ENCODE measurements at regions not wholly inside any gene's neighbourhood (a gene's known extent, or its start where the extent isn't known, plus 50 kb on each side); places are given as distances from the start of the nearest gene placed in this dataset.

DNA sequence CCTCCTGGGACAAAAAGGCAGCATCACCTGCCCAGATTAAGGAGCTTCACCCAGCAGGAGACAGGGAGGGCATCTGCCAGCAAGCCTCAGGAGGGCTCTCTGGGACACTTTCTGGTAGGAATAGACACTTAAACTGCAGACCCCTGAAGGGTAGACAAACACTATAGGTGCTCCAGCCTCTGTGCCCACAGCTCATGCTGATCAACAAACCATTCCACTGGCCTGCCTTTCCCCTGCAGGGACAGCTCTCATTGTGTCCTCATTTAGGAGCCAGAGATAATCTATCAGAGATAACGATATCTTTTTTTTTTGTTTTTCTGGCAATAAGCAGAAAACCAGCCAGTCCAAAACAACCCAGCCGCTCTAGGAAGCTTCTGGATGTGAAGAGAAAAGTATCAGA, 251.8 kb upstream of the CCDC196 start:
- BruUV-seq (replicated peaks), result no TSS peak
- POLR2A ChIA-PET, result no interaction called here

More for the DNA sequence above, 251.8 kb upstream of the CCDC196 start:
- RAD21 ChIA-PET (ENCODE audit: unreplicated experiment), result no interaction called here
- no peaks in the 10 kb centered on the region; a peak in 3 of 4 replicates for H3K27me3 ChIP-seq (replicated peaks in 1 of 2; ENCODE audit: control insufficient read depth in 2 of 2, insufficient read depth in 2 of 2, low read length in 1 of 2)
- WGBS (ENCODE audit: insufficient coverage, insufficient replicate concordance, low lambda C conversion rate, missing lambda C conversion rate), result 3% methylated on average over 2 of the region's 2 CpGs
- H4K20me1 ChIP-seq (ENCODE audit: control insufficient read depth, insufficient read depth), result no peaks in the 10 kb centered on the region
- TF ChIP-seq MEF2A (IDR thresholded peaks at IDR 0.05; ENCODE audit: insufficient read depth, low read depth, low read length), result no peak
- TF ChIP-seq SREBF1 (IDR thresholded peaks at IDR 0.05; ENCODE audit: low read length), result no peak
- TF ChIP-seq CEBPB (IDR thresholded peaks at IDR 0.05; ENCODE audit: borderline replicate concordance in 1 of 2, low read depth in 2 of 2, low read length in 2 of 2), result no peak
- TF ChIP-seq SMAD1 (IDR thresholded peaks at IDR 0.05; ENCODE audit: low read depth, partially characterized antibody), result no peak
- TF ChIP-seq, protein P1, sequence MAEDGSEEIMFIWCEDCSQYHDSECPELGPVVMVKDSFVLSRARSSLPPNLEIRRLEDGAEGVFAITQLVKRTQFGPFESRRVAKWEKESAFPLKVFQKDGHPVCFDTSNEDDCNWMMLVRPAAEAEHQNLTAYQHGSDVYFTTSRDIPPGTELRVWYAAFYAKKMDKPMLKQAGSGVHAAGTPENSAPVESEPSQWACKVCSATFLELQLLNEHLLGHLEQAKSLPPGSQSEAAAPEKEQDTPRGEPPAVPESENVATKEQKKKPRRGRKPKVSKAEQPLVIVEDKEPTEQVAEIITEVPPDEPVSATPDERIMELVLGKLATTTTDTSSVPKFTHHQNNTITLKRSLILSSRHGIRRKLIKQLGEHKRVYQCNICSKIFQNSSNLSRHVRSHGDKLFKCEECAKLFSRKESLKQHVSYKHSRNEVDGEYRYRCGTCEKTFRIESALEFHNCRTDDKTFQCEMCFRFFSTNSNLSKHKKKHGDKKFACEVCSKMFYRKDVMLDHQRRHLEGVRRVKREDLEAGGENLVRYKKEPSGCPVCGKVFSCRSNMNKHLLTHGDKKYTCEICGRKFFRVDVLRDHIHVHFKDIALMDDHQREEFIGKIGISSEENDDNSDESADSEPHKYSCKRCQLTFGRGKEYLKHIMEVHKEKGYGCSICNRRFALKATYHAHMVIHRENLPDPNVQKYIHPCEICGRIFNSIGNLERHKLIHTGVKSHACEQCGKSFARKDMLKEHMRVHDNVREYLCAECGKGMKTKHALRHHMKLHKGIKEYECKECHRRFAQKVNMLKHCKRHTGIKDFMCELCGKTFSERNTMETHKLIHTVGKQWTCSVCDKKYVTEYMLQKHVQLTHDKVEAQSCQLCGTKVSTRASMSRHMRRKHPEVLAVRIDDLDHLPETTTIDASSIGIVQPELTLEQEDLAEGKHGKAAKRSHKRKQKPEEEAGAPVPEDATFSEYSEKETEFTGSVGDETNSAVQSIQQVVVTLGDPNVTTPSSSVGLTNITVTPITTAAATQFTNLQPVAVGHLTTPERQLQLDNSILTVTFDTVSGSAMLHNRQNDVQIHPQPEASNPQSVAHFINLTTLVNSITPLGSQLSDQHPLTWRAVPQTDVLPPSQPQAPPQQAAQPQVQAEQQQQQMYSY (CRISPR knock-in tag; IDR thresholded peaks at IDR 0.05), result no peak
- no peak for TF ChIP-seq ESRRA (IDR thresholded peaks at IDR 0.05; ENCODE audit: low read length)
- no peak for TF ChIP-seq CBX5 (IDR thresholded peaks at IDR 0.05; ENCODE audit: low read depth)
- no peak for TF ChIP-seq POLR2AphosphoS5 (IDR thresholded peaks at IDR 0.05; ENCODE audit: low read length)
- TF ChIP-seq, protein P2, sequence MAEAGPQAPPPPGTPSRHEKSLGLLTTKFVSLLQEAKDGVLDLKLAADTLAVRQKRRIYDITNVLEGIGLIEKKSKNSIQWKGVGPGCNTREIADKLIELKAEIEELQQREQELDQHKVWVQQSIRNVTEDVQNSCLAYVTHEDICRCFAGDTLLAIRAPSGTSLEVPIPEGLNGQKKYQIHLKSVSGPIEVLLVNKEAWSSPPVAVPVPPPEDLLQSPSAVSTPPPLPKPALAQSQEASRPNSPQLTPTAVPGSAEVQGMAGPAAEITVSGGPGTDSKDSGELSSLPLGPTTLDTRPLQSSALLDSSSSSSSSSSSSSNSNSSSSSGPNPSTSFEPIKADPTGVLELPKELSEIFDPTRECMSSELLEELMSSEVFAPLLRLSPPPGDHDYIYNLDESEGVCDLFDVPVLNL (IDR thresholded peaks at IDR 0.05; ENCODE audit: low read depth, low read length), result no peak
- TF ChIP-seq RCOR1 (conservative IDR thresholded peaks at IDR 0.05; ENCODE audit: low read depth, low read length), result no peak
- TF ChIP-seq PML (IDR thresholded peaks at IDR 0.05; ENCODE audit: low read length), result no peak
- TF ChIP-seq, protein P3, sequence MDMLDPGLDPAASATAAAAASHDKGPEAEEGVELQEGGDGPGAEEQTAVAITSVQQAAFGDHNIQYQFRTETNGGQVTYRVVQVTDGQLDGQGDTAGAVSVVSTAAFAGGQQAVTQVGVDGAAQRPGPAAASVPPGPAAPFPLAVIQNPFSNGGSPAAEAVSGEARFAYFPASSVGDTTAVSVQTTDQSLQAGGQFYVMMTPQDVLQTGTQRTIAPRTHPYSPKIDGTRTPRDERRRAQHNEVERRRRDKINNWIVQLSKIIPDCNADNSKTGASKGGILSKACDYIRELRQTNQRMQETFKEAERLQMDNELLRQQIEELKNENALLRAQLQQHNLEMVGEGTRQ (IDR thresholded peaks at IDR 0.05; ENCODE audit: borderline replicate concordance, low read depth, low read length), result no peak
- TF ChIP-seq TCF7 (IDR thresholded peaks at IDR 0.05; ENCODE audit: borderline replicate concordance), result no peak
- TF ChIP-seq, protein P4, sequence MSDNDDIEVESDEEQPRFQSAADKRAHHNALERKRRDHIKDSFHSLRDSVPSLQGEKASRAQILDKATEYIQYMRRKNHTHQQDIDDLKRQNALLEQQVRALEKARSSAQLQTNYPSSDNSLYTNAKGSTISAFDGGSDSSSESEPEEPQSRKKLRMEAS (IDR thresholded peaks at IDR 0.05; ENCODE audit: low read depth, low read length), result no peak
- no peak for TF ChIP-seq NRF1 (conservative IDR thresholded peaks at IDR 0.05; ENCODE audit: low read depth, low read length)
- TF ChIP-seq ZNF207 (IDR thresholded peaks at IDR 0.05; ENCODE audit: borderline replicate concordance), result no peak
- intact Hi-C loops (cut with micrococcal nuclease; ENCODE audit: unreplicated experiment) (no loop called here), in situ Hi-C loops (cut with MboI) (no loop called here)
- H3K9me3 ChIP-seq (replicated peaks; ENCODE audit: control insufficient read depth, insufficient read depth, low read length), result no peaks in the 10 kb centered on the region; the same call in 2 of the 3 replicates
- CTCF ChIA-PET, result interaction anchor here (0.6 kb wide), 1 partner anchor 94 kb away, joined by 3 read pairs; no protein-coding TSS in a partner anchor
- H3K27ac ChIP-seq (ENCODE audit: control insufficient read depth, insufficient read depth), result no peak overlapping the region
- SMC1A ChIA-PET (ENCODE audit: uncharacterized antibody, unreplicated experiment), result no interaction called here
- H3K4me2 ChIP-seq (ENCODE audit: control insufficient read depth, insufficient read depth), result no peak overlapping the region
- ATAC-seq (no peak), DNase-seq (ENCODE audit: low read depth, low spot score) (no peak), FAIRE-seq (no peak)
- no peaks in the 10 kb centered on the region for H3K79me2 ChIP-seq (ENCODE audit: control insufficient read depth, insufficient read depth, low read length)
- no peak overlapping the region for H2AFZ ChIP-seq (ENCODE audit: control insufficient read depth, low read depth, low read length)
- H3K36me3 ChIP-seq (ENCODE audit: control insufficient read depth in 2 of 2, insufficient read depth in 2 of 2, low read length in 1 of 2), result no peaks in the 10 kb centered on the region
- H3K9ac ChIP-seq (ENCODE audit: control insufficient read depth, insufficient read depth, low read length), result no peak overlapping the region
- H3K4me3 ChIP-seq, result no peak overlapping the region
- no peaks in the 10 kb centered on the region for H3K4me1 ChIP-seq (ENCODE audit: control insufficient read depth, insufficient read depth, low read length)

All from GM12878 (cell line).